ENCODE measurements at regions not wholly inside any gene's neighbourhood (a gene's known extent, or its start where the extent isn't known, plus 50 kb on each side); places are given as distances from the start of the nearest gene placed in this dataset.
A peak's percentile ranks its signal among the peaks of the same experiment; 100 is the strongest.

GRCh38 chr5:51027271-51027670 is 356.0 kb upstream of the ISL1 start:
- H3K36me3 ChIP-seq, result no peaks in the 10 kb centered on the region
- no peak for TF ChIP-seq CTCF (IDR thresholded peaks at IDR 0.05)
- no peaks in the 10 kb centered on the region for H3K27me3 ChIP-seq
- DNase-seq (no peak), ATAC-seq (no peak)
- H3K4me3 ChIP-seq, result no peak overlapping the region
- peaks cover 0 to 5% (median 0%) of the 10 kb centered on the region in 9 donors for H3K4me1 ChIP-seq
- no peaks in the 10 kb centered on the region for H3K9me3 ChIP-seq
- WGBS, 2 donors, result 25 to 33% methylated on average over 1 of the region's 1 CpG
- intact Hi-C loops (cut with DNase I), result no loop called here
- no peak overlapping the region for H3K27ac ChIP-seq

- DNase-seq (no peak), ATAC-seq (no peak)
- WGBS, 2 donors, result 41 to 66% methylated on average over 1 of the region's 1 CpG
- no peak for TF ChIP-seq CTCF (IDR thresholded peaks at IDR 0.05)
- intact Hi-C loops (cut with DNase I), result no loop called here
- H3K27ac ChIP-seq, result no peak overlapping the region
- no peaks in the 10 kb centered on the region for H3K36me3 ChIP-seq
- H3K4me1 ChIP-seq, result peaks cover 0 to 8% (median 0%) of the 10 kb centered on the region in 9 donors
- no peaks in the 10 kb centered on the region for H3K9me3 ChIP-seq
- no peak overlapping the region for H3K4me3 ChIP-seq
- H3K27me3 ChIP-seq, result no peaks in the 10 kb centered on the region
These were observed 354.9 kb upstream of the ISL1 start for GRCh38 chr5:51028394-51028793.

- 36 to 44% methylated on average over 4 of the region's 4 CpGs for WGBS, 2 donors
- Histone ChIP-seq H3K27me3 (no peaks in the 10 kb centered on the region), H3K9me3 (no peaks in the 10 kb centered on the region), H3K4me3 (no peak overlapping the region), H3K36me3 (no peaks in the 10 kb centered on the region), H3K27ac (no peak overlapping the region), H3K4me1 (peaks cover 0 to 8% (median 0%) of the 10 kb centered on the region in 9 donors)
- intact Hi-C loops (cut with DNase I), result no loop called here
- DNase-seq, result peak in 1 of 2 donors; percentile 5
- ATAC-seq, result peak in 3 of 8 donors; percentile 52 to 67 (median 58)
- no peak for TF ChIP-seq CTCF (IDR thresholded peaks at IDR 0.05)
These were observed 350.0 kb upstream of the ISL1 start for GRCh38 chr5:51033215-51033614.

- H3K4me1 ChIP-seq, result peaks cover 0 to 8% (median 0%) of the 10 kb centered on the region in 9 donors
- H3K9me3 ChIP-seq, result no peaks in the 10 kb centered on the region
- H3K36me3 ChIP-seq, result no peaks in the 10 kb centered on the region
- ATAC-seq, result no peak
- WGBS, 2 donors, result 96% methylated on average over 1 of the region's 1 CpG
- H3K27ac ChIP-seq, result no peak overlapping the region
- peaks cover 0 to 4% (median 0%) of the 10 kb centered on the region in 7 donors for H3K27me3 ChIP-seq
- H3K4me3 ChIP-seq, result no peak overlapping the region
- no peak for DNase-seq
- no peak for TF ChIP-seq CTCF (IDR thresholded peaks at IDR 0.05)
- intact Hi-C loops (cut with DNase I), result no loop called here
These were observed 348.9 kb upstream of the ISL1 start for GRCh38 chr5:51034222-51034901.
